GM03348 (cell line): ENCODE measurements at regions not wholly inside any gene's neighbourhood (a gene's known extent, or its start where the extent isn't known, plus 50 kb on each side); places are given as distances from the start of the nearest gene placed in this dataset.

Experiments
- DNase-seq: peaks from one replicate; pipeline ENCODE4 v3.0.0; 2012; ENCODE audit warnings: low spot score

DNA sequence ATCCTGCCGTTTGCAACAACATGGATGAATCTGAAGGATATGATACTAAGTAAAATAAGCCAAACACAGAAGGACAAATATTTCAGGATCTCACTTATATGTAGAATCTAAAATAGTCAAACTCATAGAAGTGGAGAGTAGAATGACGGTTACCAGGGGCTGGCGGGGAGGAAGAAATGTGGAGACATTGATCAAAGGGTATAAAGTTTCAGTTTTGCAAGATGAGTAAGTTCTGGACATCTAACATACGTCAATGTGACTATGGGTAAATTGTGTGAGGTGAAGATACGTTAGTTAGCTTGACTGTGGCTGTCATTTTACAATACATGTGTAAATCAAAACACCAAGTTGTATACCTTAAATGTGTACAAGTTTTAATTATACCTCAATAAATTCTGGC, 200.3 kb downstream of the SNX18 start:
- DNase-seq: no peak

DNA sequence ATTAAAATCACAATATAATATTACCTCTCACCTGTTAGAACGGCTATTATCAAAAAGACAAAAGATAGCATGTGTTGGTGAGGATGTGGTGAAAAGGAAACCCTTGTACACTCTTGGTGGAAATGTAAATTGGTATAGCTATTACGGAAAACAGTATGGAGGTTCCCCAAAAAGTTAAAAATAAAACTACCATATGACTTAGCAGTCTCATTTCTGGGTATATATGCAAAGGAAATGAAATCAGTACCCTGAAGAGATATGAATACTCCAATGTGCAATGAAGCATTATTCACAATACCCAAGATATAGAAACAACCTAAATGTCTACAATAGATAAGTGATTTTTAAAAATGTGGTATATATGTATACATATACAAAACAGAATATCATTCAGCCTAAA, 199.9 kb downstream of the SNX18 start:
- no peak for DNase-seq

DNA sequence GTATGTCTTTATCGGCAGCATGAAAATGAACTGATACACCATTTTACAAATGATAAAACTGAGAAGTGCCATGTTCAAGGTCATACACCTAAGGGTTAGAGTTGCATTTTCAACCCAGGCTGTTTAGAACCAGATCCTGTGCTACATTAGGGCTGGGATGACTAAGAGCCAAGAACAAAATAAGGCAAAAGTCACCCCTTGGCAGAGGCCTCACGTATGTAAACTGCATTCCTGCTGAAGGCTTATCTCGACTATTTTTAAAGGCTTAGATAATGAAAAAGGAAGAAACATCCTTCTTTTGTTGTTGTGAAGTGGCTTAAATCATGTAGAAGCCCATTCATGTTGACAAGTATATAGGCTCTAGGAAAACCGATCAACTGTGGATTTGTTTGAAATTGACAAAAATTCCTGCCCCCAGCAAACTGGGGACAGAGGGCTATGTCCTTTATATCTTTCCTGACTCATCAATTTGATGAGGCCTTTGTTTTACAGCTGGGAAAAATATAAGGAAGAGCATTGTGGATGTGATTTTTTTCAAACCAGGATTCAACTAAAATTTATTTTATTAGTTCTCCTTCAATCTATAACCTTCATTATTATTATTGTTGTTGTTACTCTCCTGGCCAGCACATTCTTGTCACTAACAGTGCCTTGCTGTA, 196.5 kb downstream of the SNX18 start:
- DNase-seq: no peak

DNA sequence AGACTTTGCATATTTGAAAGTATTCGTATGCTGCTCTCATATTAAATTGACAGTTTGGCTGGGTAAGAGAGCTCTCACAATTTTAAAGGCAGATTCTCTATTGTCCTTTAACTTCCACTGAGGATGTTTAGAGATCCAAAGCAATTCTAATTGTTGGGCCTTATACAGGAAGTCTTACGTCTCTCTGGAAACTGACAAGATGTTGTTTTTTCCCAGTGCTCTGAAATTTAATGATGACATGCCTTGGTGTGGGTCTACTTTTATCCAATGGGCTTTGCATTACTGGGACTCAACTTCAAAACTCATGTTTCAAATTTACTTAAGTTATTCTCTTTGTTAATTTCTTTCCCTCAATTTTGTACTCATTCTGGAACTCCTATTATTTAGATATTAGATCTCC, 191.5 kb downstream of the SNX18 start:
- DNase-seq: no peak

DNA sequence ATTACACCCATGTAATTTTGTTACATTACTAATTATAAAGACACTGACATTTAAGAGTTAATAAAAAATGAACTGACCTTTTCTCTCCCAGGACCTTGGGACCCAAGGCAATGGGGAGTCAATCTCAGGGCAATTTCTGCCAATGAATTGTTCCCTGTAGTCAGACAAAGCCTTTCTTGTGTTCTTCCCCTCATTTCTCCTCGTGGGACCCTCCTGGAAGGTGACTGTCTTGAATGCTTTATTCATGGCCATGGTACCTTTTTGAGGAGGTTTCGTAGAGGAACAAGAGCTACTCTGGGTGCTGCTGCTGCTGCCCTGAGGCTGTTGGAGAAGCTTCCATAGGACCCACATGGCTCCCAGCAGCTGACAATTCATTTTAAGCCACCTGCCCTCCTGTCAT, 190.3 kb downstream of the SNX18 start:
- no peak for DNase-seq

DNA sequence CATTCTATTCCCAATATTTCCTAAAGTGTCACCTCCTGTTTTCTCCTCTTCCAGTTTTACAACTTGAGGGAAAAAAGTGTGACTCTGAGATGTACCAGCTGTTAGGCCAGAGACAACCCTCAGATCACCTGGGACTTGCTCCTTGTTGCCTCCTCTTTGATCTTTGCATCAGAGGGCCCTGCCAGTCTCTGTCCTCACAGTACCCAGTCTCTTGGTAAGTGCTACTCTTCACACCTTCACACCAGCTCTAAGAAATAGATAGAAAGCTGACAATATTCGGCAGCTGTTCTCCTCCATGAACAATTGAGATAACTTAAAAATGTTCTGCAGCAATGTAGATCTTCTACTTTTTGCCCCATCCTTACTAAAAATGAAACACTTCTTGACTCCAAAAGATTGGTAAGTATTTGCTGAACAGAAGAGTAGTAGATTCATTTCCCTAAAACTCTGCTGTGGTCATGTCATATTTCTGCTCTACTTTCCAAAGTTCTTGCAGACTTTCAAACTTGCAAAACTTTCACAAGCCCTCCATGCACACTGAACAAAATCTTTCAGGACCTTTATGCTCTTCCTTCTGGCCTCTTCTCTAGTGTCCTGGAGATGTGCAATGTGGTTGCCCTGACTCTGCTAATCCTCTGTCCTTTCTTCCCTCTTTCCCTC, 188.6 kb downstream of the SNX18 start:
- no peak for DNase-seq

DNA sequence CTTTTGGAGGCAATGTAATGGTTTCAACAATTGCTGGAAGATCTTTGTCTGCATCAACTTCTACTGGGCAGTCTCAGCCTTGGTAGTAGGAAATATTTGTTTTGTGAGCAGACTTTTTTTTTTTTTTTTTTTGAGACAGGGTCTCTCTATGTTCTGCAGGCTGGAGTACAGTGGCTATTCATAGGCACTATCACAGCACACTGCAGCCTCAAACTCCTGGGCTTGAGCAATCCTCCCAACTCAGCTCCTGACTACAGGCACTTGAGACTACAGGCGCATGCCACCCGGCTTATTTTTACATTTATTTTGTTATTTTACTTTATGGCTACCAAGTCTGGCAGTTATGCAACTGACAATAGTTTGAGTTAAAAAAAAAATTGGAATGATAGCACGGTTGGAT, 187.3 kb downstream of the SNX18 start:
- DNase-seq: no peak

DNA sequence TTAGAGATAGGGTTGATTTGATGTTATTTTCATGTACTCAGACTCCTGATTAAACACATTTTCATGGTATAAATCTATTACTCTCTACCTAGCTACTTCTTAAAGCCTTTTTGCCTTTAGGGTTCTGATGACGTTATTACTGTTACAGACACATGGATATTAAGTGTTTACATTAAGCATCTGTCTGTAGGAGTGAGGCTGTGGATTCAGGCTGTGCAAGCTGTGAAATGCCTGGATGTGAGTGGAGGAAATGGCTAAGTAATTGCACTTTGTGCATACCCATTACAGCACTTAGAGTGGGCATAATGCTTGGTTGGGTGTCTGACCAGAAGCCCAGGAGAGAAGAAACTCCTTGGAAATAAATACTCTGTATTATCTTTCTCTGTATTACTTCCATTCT, 186.8 kb downstream of the SNX18 start:
- no peak for DNase-seq

DNA sequence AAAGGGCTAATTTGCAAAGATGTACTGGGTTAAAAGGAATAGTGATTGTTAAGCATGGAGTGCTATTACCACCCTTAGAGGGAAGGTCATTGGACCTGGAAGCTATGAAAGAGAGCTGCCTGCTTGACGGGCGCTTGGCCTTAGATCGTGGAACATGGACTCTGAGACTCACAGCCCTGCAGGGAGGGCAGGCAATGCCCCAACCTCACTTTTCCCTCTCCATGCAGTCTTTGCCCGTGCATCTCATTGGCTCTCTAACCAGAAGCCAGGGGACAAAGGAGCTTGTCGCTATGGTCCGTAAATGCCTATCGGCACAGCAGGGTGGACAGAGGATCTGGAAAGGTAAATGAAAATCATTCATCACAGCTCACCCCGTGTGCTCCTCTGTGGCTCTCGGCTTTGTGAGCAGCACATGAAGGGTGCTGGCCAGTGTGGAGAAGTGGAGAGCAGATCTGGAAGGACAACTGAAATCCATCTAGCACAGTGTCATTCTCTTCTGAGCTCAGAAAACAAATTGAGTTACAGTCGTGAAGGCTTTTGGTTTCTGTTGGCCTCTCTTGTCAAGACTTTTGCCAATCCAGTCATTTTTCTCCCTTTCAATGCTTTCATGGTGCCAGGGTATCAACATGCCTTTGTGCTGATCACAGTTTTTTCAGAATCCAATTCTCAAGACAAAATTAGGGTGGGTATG, 186.2 kb downstream of the SNX18 start:
- no peak for DNase-seq

DNA sequence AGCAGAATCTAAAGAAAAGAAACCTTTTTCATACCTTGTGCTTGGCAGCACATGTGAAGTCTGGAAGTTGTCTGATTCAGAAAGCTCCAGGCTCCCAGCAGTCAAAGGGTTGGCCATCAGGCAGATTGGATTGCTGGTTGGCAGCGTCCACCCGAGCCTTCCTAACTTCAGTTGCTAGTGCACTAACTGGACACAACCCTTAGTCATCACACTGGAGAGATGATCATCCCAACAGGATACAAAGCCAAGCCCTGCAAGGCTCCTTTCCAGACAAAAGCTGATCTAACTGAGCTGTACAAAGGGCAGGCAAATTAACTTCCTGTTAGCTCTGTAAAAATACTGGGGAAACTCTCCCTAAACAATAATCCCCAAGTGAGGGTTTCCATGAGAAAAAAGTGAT, 185.6 kb downstream of the SNX18 start:
- peak; percentile 81 for DNase-seq

DNA sequence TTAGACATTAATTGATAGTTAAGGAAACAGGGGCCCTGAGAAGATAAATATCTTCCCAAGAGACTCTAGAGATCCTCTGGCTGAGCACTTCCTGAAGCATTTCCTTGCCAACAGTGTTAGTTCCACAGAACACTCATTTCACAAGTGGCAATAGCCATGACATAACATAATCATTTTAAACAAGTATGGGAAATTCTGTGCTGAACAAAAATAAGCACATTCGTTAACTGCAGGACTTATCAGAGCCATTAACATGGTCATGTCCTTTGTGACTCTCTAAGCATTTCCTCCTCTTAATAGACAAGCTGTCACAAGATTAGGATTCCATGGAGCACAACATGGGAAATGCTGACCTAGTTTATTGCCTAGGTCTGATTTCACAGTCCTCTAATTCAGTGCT, 184.9 kb downstream of the SNX18 start:
- no peak for DNase-seq

DNA sequence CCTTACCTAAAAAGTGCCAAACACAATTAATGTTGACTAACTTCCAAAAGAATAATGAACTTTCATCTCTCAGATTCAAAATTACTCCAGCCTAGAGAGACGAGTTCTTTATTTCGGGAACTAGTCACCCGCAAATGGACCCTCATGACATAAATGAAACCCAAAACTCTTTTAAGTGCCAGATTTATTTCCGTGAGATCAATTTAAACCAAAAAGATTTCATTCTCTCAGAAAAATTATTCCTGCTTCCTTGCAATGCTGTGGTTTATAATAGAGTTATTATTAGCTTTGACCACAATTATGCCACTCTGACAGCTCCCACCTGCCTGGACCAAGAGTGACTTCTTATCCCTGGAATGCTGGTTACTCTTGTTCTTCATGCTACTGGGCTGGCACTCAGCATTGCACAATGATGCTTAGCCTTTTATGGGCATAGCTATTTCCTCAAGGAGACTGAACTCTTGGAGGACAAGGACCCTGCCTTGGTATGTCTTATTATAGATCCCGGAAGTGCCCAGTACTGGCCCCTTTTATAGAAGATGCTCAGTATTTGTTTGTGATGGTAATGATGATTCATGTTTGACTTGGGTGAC, 183.5 kb downstream of the SNX18 start:
- peak; percentile 86 for DNase-seq

DNA sequence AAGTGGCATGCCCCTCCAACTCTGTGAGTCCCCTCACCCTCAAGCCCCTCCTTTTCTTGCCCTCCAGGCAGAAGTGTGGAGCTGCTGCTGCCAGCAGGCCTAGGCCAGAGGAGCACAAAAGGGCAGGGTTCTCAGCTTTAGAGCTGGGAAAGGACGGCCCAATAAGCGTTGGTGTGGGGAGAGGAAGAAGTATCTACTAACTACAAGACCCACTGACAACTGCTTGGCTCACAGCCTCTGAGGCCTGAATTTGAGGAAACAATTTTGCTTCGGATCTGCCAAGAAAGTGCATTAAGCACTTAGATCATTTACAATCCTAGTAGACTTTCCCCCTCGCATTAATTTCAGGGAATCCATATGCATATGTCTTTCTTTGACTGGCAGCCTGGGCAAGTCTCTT, 179.4 kb downstream of the SNX18 start:
- DNase-seq: no peak

DNA sequence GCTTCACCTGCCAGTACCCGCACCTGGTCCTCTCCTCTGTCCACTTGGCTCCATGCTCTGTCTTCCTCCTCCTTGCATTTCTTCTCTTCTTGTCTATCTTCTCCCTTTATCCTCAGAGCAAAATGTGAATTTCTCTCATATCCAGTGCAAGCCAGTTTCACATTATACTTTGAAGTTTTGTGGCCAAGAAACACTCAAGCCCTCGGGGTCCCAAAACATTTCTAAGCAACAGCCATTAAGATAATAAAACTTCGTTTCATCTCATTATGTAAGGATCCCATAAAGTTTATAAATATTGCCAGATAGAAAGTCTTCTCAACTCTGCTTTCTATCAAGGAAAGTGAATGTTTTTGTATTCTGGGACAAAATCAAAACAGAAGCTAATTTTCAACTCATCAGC, 178.8 kb downstream of the SNX18 start:
- no peak for DNase-seq

DNA sequence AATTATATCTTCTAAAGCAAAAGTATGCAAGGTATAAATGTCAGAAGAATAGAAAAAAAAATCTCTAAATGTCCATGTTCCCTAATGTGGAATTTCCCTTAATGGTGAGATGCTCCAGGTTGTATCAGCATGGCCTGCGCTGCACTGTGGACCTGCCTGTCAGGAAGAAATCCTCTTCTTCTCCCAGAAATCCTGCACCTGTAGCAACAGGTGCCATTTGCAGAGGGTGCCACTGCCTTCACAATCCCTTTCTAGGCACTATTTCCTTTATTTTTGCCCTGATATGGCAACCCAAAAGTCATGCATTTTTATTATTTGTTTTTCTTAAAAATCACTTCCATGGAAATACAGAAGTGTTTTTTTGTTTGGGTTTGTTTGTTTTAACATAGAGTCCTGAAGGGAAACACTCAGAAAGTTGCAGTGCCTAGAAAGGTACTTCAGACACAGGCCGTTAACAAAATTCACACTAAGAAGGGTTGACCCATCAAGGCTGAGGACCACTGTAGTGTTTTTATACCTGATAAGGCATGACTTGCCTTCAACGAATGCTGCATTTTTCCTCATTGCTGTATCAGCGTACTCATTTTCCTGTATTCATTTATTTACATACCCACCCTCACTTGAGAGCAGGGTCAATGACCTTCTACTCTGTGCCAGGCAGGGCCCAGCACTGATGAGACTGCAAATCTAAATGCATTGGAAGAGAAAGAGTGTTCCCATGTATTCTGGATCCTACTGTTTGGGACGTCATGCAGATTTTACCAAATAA, 177.8 kb downstream of the SNX18 start:
- no peak for DNase-seq

DNA sequence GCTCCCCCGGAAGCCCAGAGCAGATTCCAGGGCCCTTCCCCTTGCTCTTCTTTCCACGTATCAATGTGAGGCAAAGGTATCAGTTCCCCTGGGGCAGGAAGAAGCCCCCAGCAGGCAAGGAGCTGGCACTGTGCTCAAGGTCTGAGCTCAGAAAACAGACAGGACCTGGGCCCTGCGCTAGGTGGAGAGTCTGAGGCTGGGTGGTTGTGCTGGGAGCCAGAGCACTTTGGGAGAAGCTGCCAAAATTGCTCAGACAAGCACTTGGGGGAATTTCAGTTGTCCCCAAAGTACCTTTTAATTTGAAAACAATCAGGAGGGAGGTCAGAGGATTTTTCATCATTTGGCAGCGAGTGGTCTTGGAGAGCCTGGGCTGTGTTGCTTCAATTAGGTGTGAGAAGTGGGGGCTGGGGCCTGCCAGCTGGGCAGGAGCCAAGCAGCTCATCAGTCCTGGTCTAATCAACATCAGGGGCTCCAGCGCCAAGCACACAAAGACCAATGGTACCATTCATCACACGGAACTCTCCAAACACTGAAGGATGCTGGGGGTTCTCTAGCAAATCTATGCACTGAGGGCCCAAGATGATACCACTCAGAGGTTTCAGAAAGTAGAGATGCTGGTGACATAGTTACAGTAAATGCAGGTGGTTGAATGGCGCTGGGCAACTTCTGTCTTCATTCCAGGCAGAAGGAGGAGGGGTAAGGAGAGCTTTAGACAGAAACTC, 176.5 kb downstream of the SNX18 start:
- DNase-seq: no peak

DNA sequence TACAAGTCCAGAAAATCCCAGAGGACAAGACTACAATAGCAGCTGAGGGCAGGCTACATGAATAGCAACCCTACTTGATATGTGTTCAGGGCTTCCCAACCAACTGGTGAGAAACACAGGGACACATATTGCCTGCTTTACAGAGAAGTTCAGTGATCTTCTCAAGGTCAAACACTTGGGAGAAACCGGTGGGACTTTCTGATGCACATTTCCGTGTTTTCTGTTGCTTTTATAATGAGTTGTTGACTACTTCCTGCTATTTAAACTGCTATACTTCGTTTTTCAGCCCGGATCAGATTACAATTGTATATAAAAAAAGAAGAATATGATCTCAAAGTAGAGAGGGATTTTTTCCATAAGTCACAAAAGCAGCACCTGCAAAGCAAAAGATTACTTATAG, 175.1 kb downstream of the SNX18 start:
- DNase-seq: no peak

DNA sequence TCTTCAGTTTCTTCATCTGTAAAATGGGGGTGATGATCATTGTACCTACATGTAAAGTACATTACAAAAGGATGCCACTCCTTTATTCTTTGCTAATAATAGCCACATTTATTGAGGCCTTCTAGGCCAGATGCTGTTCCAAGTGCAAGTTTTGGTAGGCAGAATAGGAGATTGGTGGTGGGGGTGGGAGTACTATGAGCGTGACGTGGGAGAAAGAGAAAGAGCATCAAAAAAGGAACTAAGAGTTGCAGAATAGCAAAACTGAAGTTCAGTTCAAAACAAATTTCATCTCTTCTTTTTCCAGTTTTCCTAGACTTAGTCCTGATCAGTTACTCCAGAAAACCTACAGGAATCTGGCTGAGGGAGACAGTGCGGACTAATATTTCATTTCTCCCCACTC, 174.1 kb downstream of the SNX18 start:
- no peak for DNase-seq

DNA sequence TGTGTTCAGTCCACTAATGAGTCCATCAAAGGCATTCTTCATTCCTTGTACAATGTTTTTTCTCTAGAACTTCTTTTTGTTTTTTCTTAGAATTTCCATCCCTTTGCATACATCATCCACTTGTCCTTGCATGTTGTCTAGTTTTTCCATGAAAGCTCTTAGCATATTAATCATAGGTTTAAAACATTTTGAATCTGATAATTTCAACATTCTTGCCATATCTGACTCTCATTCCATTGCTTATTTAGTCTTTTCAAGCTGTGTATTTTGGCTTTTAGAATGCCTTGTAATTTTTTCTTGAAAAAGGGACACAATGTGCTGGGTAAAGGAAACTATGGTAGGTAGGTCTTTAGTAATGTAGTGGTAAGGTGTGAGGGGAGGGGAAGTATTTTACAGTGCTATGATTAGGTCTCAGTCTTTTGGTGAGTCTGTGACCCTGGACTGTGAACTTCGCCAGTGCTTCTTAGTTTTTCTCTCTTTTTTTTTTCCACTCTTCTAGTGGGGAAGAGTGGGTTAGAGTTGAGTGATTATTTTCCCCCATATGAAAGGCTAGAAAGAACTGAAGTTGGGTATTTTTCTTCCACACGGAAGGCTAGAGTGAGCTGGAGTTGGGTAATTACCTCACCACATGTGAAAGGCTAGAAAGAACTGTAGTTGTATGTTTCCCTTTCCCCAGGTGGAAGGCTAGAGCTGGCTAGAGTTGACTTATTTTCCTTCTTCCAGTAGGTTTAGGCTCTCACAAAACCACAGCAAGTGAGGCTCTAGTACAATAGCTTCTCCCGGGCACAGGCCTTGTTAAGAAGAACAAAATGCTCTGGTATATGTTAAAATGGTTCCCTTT, 172.1 kb downstream of the SNX18 start:
- DNase-seq: peak; percentile 14

DNA sequence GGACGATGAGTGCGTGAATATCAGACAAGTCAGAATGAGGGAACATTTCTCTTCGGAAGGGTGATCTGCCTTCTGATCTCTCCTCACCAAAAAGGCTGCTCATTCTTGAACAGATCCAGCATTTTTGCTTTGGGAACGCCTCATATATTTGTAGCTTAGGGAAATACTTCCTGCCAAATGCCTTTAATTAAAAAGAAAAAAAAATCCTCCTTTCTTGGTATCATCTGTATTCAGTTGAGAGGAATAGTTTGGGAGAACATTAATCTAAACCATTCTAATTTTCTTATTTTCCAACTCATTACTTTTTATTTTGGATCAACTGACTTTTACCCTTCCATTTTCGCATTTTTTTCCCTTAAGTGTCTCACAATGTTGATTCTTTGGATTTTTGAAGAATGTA, 163.4 kb downstream of the SNX18 start:
- peak; percentile 20 for DNase-seq

DNA sequence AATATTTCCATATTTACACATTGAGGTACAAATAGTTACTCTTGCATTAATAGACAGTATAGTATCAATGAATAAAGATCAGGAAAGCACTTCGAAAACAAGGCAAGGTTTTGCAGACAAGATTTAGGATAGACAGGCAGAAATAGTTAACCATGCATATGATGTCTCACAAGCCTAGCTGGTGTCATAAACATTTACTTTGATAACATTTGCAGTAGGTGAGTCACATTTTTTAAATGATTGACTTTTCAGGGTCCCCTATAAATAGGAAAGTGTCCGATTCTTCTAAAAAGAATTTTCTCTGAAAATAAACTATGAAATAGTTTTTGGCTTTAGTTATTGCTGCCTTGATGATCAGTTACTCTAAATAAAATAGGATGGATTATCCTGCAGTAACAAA, 162.1 kb downstream of the SNX18 start:
- no peak for DNase-seq
